Lung (tissue), 11 donors: ENCODE measurements at regions not wholly inside any gene's neighbourhood (a gene's known extent, or its start where the extent isn't known, plus 50 kb on each side); places are given as distances from the start of the nearest gene placed in this dataset.

Experiments used
- ATAC-seq: fragments of 200-7000 bp; cut with Tn5 transposase; one replicate; pipeline ENCODE4 v1.9.1; 2020; ENCODE audit warnings: moderate number of reproducible peaks; ENCODE audit not compliant: insufficient read depth, low FRiP score
- DNase-seq, 3 donors: peaks; one replicate each; pipeline ENCODE4 v3.0.0-alpha.2; 2013 to 2017
- H3K27ac ChIP-seq, 2 donors: one replicate each; pipeline ENCODE4 v1.5.1; 2013; ENCODE audit warnings: mild to moderate bottlenecking in 2 of 2, moderate library complexity in 2 of 2, control low read depth in 1 of 2, inconsistent platforms in 1 of 2, low read depth in 1 of 2, low read length in 1 of 2
- H3K27me3 ChIP-seq, 3 donors: one replicate each; pipeline ENCODE4 v1.5.1; 2013; ENCODE audit warnings: low read length in 2 of 3; ENCODE audit not compliant: control insufficient read depth in 3 of 3, insufficient read depth in 3 of 3
- H3K36me3 ChIP-seq, 4 donors: one replicate each; pipeline ENCODE4 v1.5.1; 2013; ENCODE audit warnings: low read length in 4 of 4, mild to moderate bottlenecking in 1 of 4, moderate library complexity in 1 of 4; ENCODE audit not compliant: control insufficient read depth in 4 of 4, insufficient read depth in 4 of 4
- H3K4me1 ChIP-seq, 5 donors: one replicate each; pipeline ENCODE4 v1.5.1; 2013; ENCODE audit warnings: low read length in 5 of 5, mild to moderate bottlenecking in 2 of 5, moderate library complexity in 1 of 5; ENCODE audit not compliant: control insufficient read depth in 5 of 5, insufficient read depth in 5 of 5
- H3K4me3 ChIP-seq: one replicate; pipeline ENCODE4 v1.5.1; 2013; ENCODE audit warnings: mild to moderate bottlenecking, control low read depth, moderate library complexity
- H3K9ac ChIP-seq, 2 donors: one replicate each; pipeline ENCODE4 v1.5.1; 2013; ENCODE audit warnings: low read length in 2 of 2, control low read depth in 1 of 2; ENCODE audit not compliant: insufficient read depth in 1 of 2
- H3K9me3 ChIP-seq, 4 donors: one replicate each; pipeline ENCODE4 v1.5.1; 2013; ENCODE audit warnings: low read length in 3 of 4, mild to moderate bottlenecking in 1 of 4, moderate library complexity in 1 of 4; ENCODE audit not compliant: control insufficient read depth in 4 of 4, insufficient read depth in 3 of 4
- CTCF ChIP-seq: IDR thresholded peaks from 2 replicates; pipeline ENCODE4 v1.5.1; 2012; ENCODE audit warnings: mild to moderate bottlenecking; ENCODE audit errors: control extremely low read depth, extremely low read depth
- WGBS, 2 donors: extraction: QIAGEN DNeasy Blood & Tissue Kit; methylation state at CpG; one replicate each; pipeline ENCODE4 v1.1.7; 2013; 5-methylcytosine and 5-hydroxymethylcytosine counted together
- donor health status: control.
- donor health status: control.
- donor health status: Bipolar disorder and iron deficiency.
- donor health status: healthy.
- donor health status: DM: yes; HTN: yes; CAD: no.

- no peak for TF ChIP-seq CTCF
- peaks cover 0 to 2% (median 0%) of the 10 kb centered on the region in 4 donors for H3K9me3 ChIP-seq
- H3K36me3 ChIP-seq = no peaks in the 10 kb centered on the region
- WGBS, 2 donors = 87 to 95% methylated on average over 5 of the region's 5 CpGs
- ATAC-seq (no peak), DNase-seq (no peak)
- no peak overlapping the region for H3K4me3 ChIP-seq
- no peak overlapping the region for H3K27ac ChIP-seq
- H3K9ac ChIP-seq = no peak overlapping the region
- no peaks in the 10 kb centered on the region for H3K27me3 ChIP-seq
- H3K4me1 ChIP-seq = no peaks in the 10 kb centered on the region
Measured at GRCh38 chr18:73708591-73708990, 439.0 kb downstream of the FBXO15 start.

- H3K36me3 ChIP-seq = no peaks in the 10 kb centered on the region
- 77 to 95% methylated on average over 1 of the region's 1 CpG for WGBS, 2 donors
- H3K27me3 ChIP-seq = no peaks in the 10 kb centered on the region
- no peak overlapping the region for H3K4me3 ChIP-seq
- no peaks in the 10 kb centered on the region for H3K4me1 ChIP-seq
- ATAC-seq = no peak
- DNase-seq = no peak
- no peak overlapping the region for H3K9ac ChIP-seq
- no peak for TF ChIP-seq CTCF
- H3K27ac ChIP-seq = no peak overlapping the region
- peaks cover 0 to 2% (median 0%) of the 10 kb centered on the region in 4 donors for H3K9me3 ChIP-seq
Measured at GRCh38 chr18:73707035-73707434, 440.6 kb downstream of the FBXO15 start.

GRCh38 chr18:73697353-73697752 lies 450.3 kb downstream of the FBXO15 start:
- no peaks in the 10 kb centered on the region for H3K36me3 ChIP-seq
- H3K9ac ChIP-seq = no peak overlapping the region
- 62 to 74% methylated on average over 4 of the region's 4 CpGs for WGBS, 2 donors
- no peak for ATAC-seq
- H3K27ac ChIP-seq = no peak overlapping the region
- no peaks in the 10 kb centered on the region for H3K4me1 ChIP-seq
- no peak for DNase-seq
- H3K9me3 ChIP-seq = no peaks in the 10 kb centered on the region
- no peak overlapping the region for H3K4me3 ChIP-seq
- H3K27me3 ChIP-seq = no peaks in the 10 kb centered on the region
- no peak for TF ChIP-seq CTCF

- 67 to 84% methylated on average over 1 of the region's 1 CpG for WGBS, 2 donors
- no peak for TF ChIP-seq CTCF
Measured at GRCh38 chr18:73696698-73697097, 450.9 kb downstream of the FBXO15 start.

More at GRCh38 chr18:73696698-73697097, 450.9 kb downstream of the FBXO15 start:
- Histone ChIP-seq H3K36me3 (no peaks in the 10 kb centered on the region), H3K9ac (no peak overlapping the region), H3K4me3 (no peak overlapping the region), H3K4me1 (no peaks in the 10 kb centered on the region), H3K27me3 (no peaks in the 10 kb centered on the region), H3K9me3 (no peaks in the 10 kb centered on the region), H3K27ac (no peak overlapping the region)
- ATAC-seq (no peak), DNase-seq (peak in 2 of 3 donors; percentile 28 to 66)
